NB4 (cell line): ENCODE measurements at regions not wholly inside any gene's neighbourhood (a gene's known extent, or its start where the extent isn't known, plus 50 kb on each side); places are given as distances from the start of the nearest gene placed in this dataset.

Experiments
- CTCF ChIP-seq: IDR thresholded peaks from one replicate; pipeline ENCODE4 v1.5.1; 2012; ENCODE audit warnings: low read depth, low read length
- MYC ChIP-seq: IDR thresholded peaks from 2 replicates; pipeline ENCODE4 v1.6.1; 2011; ENCODE audit warnings: low read depth, low read length
- POLR2A ChIP-seq: IDR thresholded peaks from 2 replicates; pipeline ENCODE4 v1.6.1; 2011; ENCODE audit warnings: mild to moderate bottlenecking; ENCODE audit not compliant: insufficient read length; ENCODE audit errors: extremely low read depth
- TF ChIP-seq, protein P1 (sequence below): IDR thresholded peaks from 2 replicates; pipeline ENCODE4 v1.6.1; 2011; ENCODE audit warnings: low read depth, low read length

- TF ChIP-seq CTCF: no peak
- TF ChIP-seq MYC: no peak
- TF ChIP-seq, protein P1, sequence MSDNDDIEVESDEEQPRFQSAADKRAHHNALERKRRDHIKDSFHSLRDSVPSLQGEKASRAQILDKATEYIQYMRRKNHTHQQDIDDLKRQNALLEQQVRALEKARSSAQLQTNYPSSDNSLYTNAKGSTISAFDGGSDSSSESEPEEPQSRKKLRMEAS: no peak
- TF ChIP-seq POLR2A: no peak
Observed at GRCh38 chr2:235201756-235202155, 249.9 kb downstream of the SH3BP4 start.
